ENCODE measurements at regions not wholly inside any gene's neighbourhood (a gene's known extent, or its start where the extent isn't known, plus 50 kb on each side); places are given as distances from the start of the nearest gene placed in this dataset.

DNA sequence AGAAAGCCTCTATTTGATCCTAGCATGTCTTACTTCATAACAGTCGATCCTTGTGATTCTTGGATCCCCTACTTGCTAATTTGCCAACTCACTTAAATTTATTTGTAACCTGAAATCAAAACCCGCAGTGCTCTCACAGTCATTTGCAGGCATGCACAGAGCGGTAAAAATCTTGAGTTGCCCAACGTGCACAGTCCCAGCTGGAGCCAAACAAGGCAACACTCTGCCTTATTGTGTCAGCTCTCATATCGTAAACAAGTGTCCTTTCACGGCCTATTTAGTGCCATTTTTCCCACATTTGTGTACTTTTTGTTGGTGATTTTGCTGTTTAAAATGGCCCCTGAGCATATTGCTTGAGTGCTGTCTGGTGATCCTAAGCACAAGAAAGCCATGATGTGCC is 511.3 kb upstream of the WWC1 start:
- TF ChIP-seq CTCF (optimal IDR thresholded peaks at IDR 0.05 in 1 of 3, IDR thresholded peaks at IDR 0.05 in 1 of 3, conservative IDR thresholded peaks at IDR 0.05 in 1 of 3; ENCODE audit: extremely low read depth in 1 of 3, insufficient read depth in 2 of 3, low read length in 3 of 3) (no peak), EZH2 (IDR thresholded peaks at IDR 0.05; ENCODE audit: low read length) (no peak)

All from keratinocyte (primary cell).